SKM-1 (cell line): ENCODE measurements at regions not wholly inside any gene's neighbourhood (a gene's known extent, or its start where the extent isn't known, plus 50 kb on each side); places are given as distances from the start of the nearest gene placed in this dataset.

Source experiments
- DNase-seq: peaks from one replicate; lab custom pipeline; 2025; ENCODE audit not compliant: unreplicated experiment; lab: John Stamatoyannopoulos, UW

- no peak for DNase-seq
Observed at GRCh38 chr15:73001840-73002239, 50.4 kb upstream of the NEO1 start.

GRCh38 chr15:73000293-73000692 is 52.0 kb upstream of the NEO1 start:
- no peak for DNase-seq

- DNase-seq: no peak
Observed at GRCh38 chr15:72999586-72999985, 52.7 kb upstream of the NEO1 start.

- DNase-seq: no peak
Observed at GRCh38 chr15:72998681-72999466, 53.4 kb upstream of the NEO1 start.

GRCh38 chr15:72998226-72998625 is 54.0 kb upstream of the NEO1 start:
- DNase-seq: no peak

GRCh38 chr15:72995849-72996248 is 56.4 kb upstream of the NEO1 start:
- no peak for DNase-seq

GRCh38 chr15:72994534-72995177 is 57.6 kb upstream of the NEO1 start:
- DNase-seq: no peak

- DNase-seq: no peak
Observed at GRCh38 chr15:72992841-72993252, 59.4 kb upstream of the NEO1 start.

GRCh38 chr15:72991026-72991425 is 61.2 kb upstream of the NEO1 start:
- no peak for DNase-seq

- DNase-seq: no peak
Observed at GRCh38 chr15:72983801-72984545, 68.3 kb upstream of the NEO1 start.

- DNase-seq: no peak
Observed at GRCh38 chr15:72982714-72983113, 69.5 kb upstream of the NEO1 start.

- no peak for DNase-seq
Observed at GRCh38 chr15:72980661-72981060, 71.6 kb upstream of the NEO1 start.

GRCh38 chr15:72979791-72980190 is 72.5 kb upstream of the NEO1 start:
- no peak for DNase-seq

- no peak for DNase-seq
Observed at GRCh38 chr15:72979308-72979707, 73.0 kb upstream of the NEO1 start.

GRCh38 chr15:72978223-72978622 is 74.0 kb upstream of the NEO1 start:
- no peak for DNase-seq

GRCh38 chr15:72972362-72972761 is 79.9 kb upstream of the NEO1 start:
- DNase-seq: no peak

- DNase-seq: no peak
Observed at GRCh38 chr15:72971766-72972165, 80.5 kb upstream of the NEO1 start.

GRCh38 chr15:72970933-72971760 is 81.1 kb upstream of the NEO1 start:
- no peak for DNase-seq

GRCh38 chr15:72968531-72968922 is 83.7 kb upstream of the NEO1 start:
- no peak for DNase-seq

GRCh38 chr15:72967811-72968530 is 84.3 kb upstream of the NEO1 start:
- no peak for DNase-seq
